Trophoblast cell (in vitro differentiated cells and primary cell): ENCODE measurements at regions not wholly inside any gene's neighbourhood (a gene's known extent, or its start where the extent isn't known, plus 50 kb on each side); places are given as distances from the start of the nearest gene placed in this dataset.

Experiments used
- DNase-seq, 2 donors: peaks; one replicate each; pipeline ENCODE4 v3.0.0-alpha.2; 2016
- H2AFZ ChIP-seq: 2 replicates; pipeline ENCODE4 v1.6.1; 2013; ENCODE audit warnings: low read length, moderate library complexity, mild to moderate bottlenecking; ENCODE audit not compliant: insufficient read depth, poor library complexity
- H2AK5ac ChIP-seq: 2 replicates; pipeline ENCODE4 v1.6.1; 2013; ENCODE audit warnings: mild to moderate bottlenecking, low read length
- H2BK120ac ChIP-seq: 2 replicates; pipeline ENCODE4 v1.6.1; 2013; ENCODE audit warnings: low read length, mild to moderate bottlenecking, moderate library complexity; ENCODE audit not compliant: insufficient read depth, poor library complexity
- H2BK12ac ChIP-seq: 2 replicates; pipeline ENCODE4 v1.6.1; 2013; ENCODE audit warnings: mild to moderate bottlenecking, low read length, moderate library complexity
- H2BK5ac ChIP-seq: 2 replicates; pipeline ENCODE4 v1.6.1; 2013; ENCODE audit warnings: low read length, low read depth, moderate library complexity, mild to moderate bottlenecking; ENCODE audit not compliant: poor library complexity
- H3K14ac ChIP-seq: 2 replicates; pipeline ENCODE4 v1.6.1; 2013; ENCODE audit warnings: mild to moderate bottlenecking, low read length
- H3K18ac ChIP-seq: 2 replicates; pipeline ENCODE4 v1.6.1; 2013; ENCODE audit warnings: mild to moderate bottlenecking, low read length
- H3K23ac ChIP-seq: 2 replicates; pipeline ENCODE4 v1.6.1; 2013; ENCODE audit warnings: low read length
- H3K27ac ChIP-seq: 2 replicates; pipeline ENCODE4 v1.5.1; 2013; ENCODE audit warnings: low read depth, mild to moderate bottlenecking, inconsistent platforms, low read length, moderate library complexity
- H3K27me3 ChIP-seq: 2 replicates; pipeline ENCODE4 v1.6.1; 2013; ENCODE audit warnings: inconsistent platforms, mild to moderate bottlenecking, low read length, moderate library complexity; ENCODE audit not compliant: insufficient read depth
- H3K36me3 ChIP-seq, 2 experiments: 1 replicate in 1 of 2; 2 replicates in 1 of 2; pipeline ENCODE4 v1.6.1; 2013; ENCODE audit warnings: low read length in 2 of 2, mild to moderate bottlenecking in 2 of 2, moderate library complexity in 1 of 2; ENCODE audit not compliant: insufficient read depth in 2 of 2, control insufficient read depth in 1 of 2
- H3K4ac ChIP-seq: 2 replicates; pipeline ENCODE4 v1.6.1; 2013; ENCODE audit warnings: low read depth, mild to moderate bottlenecking, low read length, moderate library complexity
- H3K4me1 ChIP-seq, 2 experiments: 1 replicate in 1 of 2; 2 replicates in 1 of 2; pipeline ENCODE4 v1.6.1; 2013; ENCODE audit warnings: low read length in 2 of 2, mild to moderate bottlenecking in 2 of 2, moderate library complexity in 1 of 2; ENCODE audit not compliant: insufficient read depth in 2 of 2, control insufficient read depth in 1 of 2
- H3K4me2 ChIP-seq: 2 replicates; pipeline ENCODE4 v1.6.1; 2013; ENCODE audit warnings: inconsistent platforms, mild to moderate bottlenecking, low read length, moderate library complexity
- H3K4me3 ChIP-seq: 2 replicates; pipeline ENCODE4 v1.5.1; 2013; ENCODE audit warnings: mild to moderate bottlenecking, low read depth, low read length, inconsistent platforms
- H3K79me1 ChIP-seq: one replicate; pipeline ENCODE4 v1.6.1; 2013; ENCODE audit warnings: low read length
- H3K79me2 ChIP-seq: 2 replicates; pipeline ENCODE4 v1.6.1; 2013; ENCODE audit warnings: low read length, mild to moderate bottlenecking; ENCODE audit not compliant: control insufficient read depth, insufficient read depth, poor library complexity
- H3K9ac ChIP-seq: 2 replicates; pipeline ENCODE4 v1.6.1; 2013; ENCODE audit warnings: mild to moderate bottlenecking, low read length
- H3K9me3 ChIP-seq: 2 replicates; pipeline ENCODE4 v1.6.1; 2013; ENCODE audit warnings: low read depth, mild to moderate bottlenecking, control low read depth, inconsistent platforms, low read length; ENCODE audit not compliant: insufficient read depth
- H4K12ac ChIP-seq: 2 replicates; pipeline ENCODE4 v1.6.1; 2013; ENCODE audit warnings: low read depth, mild to moderate bottlenecking, low read length, moderate library complexity
- H4K8ac ChIP-seq: 2 replicates; pipeline ENCODE4 v1.6.1; 2013; ENCODE audit warnings: low read depth, mild to moderate bottlenecking, low read length, moderate library complexity
- H4K91ac ChIP-seq: one replicate; pipeline ENCODE4 v1.6.1; 2013; ENCODE audit warnings: low read depth, mild to moderate bottlenecking, low read length, moderate library complexity
- WGBS: extraction: QIAGEN DNeasy Blood & Tissue Kit; methylation state at CpG from one replicate; pipeline ENCODE4 v1.1.7; 2013; ENCODE audit warnings: missing lambda C conversion rate; ENCODE audit not compliant: insufficient read length, insufficient coverage; ENCODE audit errors: extremely low coverage; 5-methylcytosine and 5-hydroxymethylcytosine counted together

DNA sequence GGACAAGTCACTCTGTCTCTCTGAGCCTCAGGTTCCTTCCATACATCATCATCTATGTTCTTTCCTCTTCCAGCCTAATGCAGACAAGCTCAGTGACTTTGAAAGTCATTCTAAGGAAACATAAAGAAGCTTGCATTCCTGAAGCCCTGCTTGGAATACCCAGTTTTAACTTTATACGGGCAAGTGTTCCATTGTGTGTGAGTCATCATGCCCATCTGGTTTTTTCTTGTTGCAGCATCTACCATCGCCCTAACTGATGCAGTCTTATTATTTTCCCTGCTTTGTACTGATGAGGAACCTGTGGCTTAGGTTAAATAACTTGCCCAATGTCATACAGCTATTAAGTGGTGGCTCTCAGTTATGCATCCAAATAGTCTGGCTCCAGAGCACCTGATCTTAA is 177.9 kb upstream of the RAI2 start:
- Histone ChIP-seq H2BK5ac (no peak overlapping the region), H2BK120ac (no peak overlapping the region), H3K36me3 (no peaks in the 10 kb centered on the region), H2BK12ac (no peak overlapping the region), H4K8ac (no peak overlapping the region), H4K12ac (no peak overlapping the region), H3K9ac (no peak overlapping the region), H3K4ac (no peak overlapping the region), H2AK5ac (no peak overlapping the region), H3K79me2 (no peaks in the 10 kb centered on the region), H4K91ac (no peak overlapping the region), H3K79me1 (no peaks in the 10 kb centered on the region), H3K18ac (no peak overlapping the region), H3K4me2 (no peak overlapping the region), H3K14ac (no peak overlapping the region), H2AFZ (no peak overlapping the region), H3K27me3 (no peaks in the 10 kb centered on the region), H3K4me3 (no peak overlapping the region), H3K9me3 (no peaks in the 10 kb centered on the region), H3K4me1 (no peaks in the 10 kb centered on the region), H3K23ac (no peak overlapping the region), H3K27ac (no peak overlapping the region)
- peak; percentile 30 to 74 for DNase-seq
- no CpG with 5 or more reads among the region's 2 CpGs for WGBS

DNA sequence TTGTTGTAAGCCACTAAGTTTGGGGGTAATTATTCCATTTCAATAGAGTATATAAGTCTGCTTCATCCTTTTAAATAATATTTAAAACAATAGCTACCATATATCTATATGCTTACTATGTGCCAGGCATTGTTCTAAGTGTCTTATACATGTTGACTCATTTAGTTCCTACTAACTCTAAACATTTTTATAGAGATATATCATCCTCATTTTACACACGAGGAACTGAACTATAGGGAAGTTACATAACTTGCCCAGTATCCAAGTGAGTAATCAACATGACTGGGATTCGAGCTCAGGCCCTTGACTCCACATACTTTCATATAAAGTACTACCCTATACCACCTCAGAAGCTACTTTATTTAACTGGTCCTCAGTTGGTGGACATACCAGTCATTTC is 175.3 kb upstream of the RAI2 start:
- Histone ChIP-seq H4K12ac (no peak overlapping the region), H2AK5ac (no peak overlapping the region), H4K91ac (no peak overlapping the region), H3K79me2 (no peaks in the 10 kb centered on the region), H3K4me3 (no peak overlapping the region), H3K18ac (no peak overlapping the region), H3K27me3 (no peaks in the 10 kb centered on the region), H3K9me3 (no peaks in the 10 kb centered on the region), H3K14ac (no peak overlapping the region), H3K23ac (no peak overlapping the region), H3K4me2 (no peak overlapping the region), H3K27ac (no peak overlapping the region), H3K79me1 (no peaks in the 10 kb centered on the region), H2BK120ac (no peak overlapping the region), H3K4ac (no peak overlapping the region), H2AFZ (no peak overlapping the region), H3K9ac (no peak overlapping the region), H3K4me1 (no peaks in the 10 kb centered on the region), H3K36me3 (no peaks in the 10 kb centered on the region), H2BK5ac (no peak overlapping the region), H2BK12ac (no peak overlapping the region), H4K8ac (no peak overlapping the region)
- no peak for DNase-seq
- WGBS: no CpG with 5 or more reads among the region's 2 CpGs

GRCh38 chrX:18034945-18035344 is 173.8 kb upstream of the RAI2 start:
- no peak overlapping the region for H2BK12ac ChIP-seq

GRCh38 chrX:18034504-18034903 is 173.4 kb upstream of the RAI2 start:
- H3K18ac ChIP-seq: no peak overlapping the region
- H3K4me1 ChIP-seq: no peaks in the 10 kb centered on the region
- WGBS: no CpG with 5 or more reads among the region's 3 CpGs
- no peak overlapping the region for H2AFZ ChIP-seq
- H4K12ac ChIP-seq: no peak overlapping the region
- H3K14ac ChIP-seq: no peak overlapping the region
- no peak overlapping the region for H4K91ac ChIP-seq
- H3K27me3 ChIP-seq: no peaks in the 10 kb centered on the region
- no peaks in the 10 kb centered on the region for H3K9me3 ChIP-seq
- no peaks in the 10 kb centered on the region for H3K36me3 ChIP-seq
- no peak overlapping the region for H3K4me3 ChIP-seq
- H3K9ac ChIP-seq: no peak overlapping the region
- H3K79me1 ChIP-seq: no peaks in the 10 kb centered on the region
- H3K4me2 ChIP-seq: no peak overlapping the region
- H3K23ac ChIP-seq: no peak overlapping the region
- H2AK5ac ChIP-seq: no peak overlapping the region
- no peak for DNase-seq
- H3K79me2 ChIP-seq: no peaks in the 10 kb centered on the region
- no peak overlapping the region for H3K27ac ChIP-seq
- H2BK5ac ChIP-seq: no peak overlapping the region
- H2BK12ac ChIP-seq: no peak overlapping the region
- H4K8ac ChIP-seq: no peak overlapping the region
- no peak overlapping the region for H2BK120ac ChIP-seq
- H3K4ac ChIP-seq: no peak overlapping the region

More at GRCh38 chrX:18034945-18035344, 173.8 kb upstream of the RAI2 start:
- Histone ChIP-seq H3K14ac (no peak overlapping the region), H2BK5ac (no peak overlapping the region), H3K9me3 (no peaks in the 10 kb centered on the region), H3K18ac (no peak overlapping the region), H3K4ac (no peak overlapping the region), H3K4me1 (no peaks in the 10 kb centered on the region), H4K8ac (no peak overlapping the region), H3K27me3 (no peaks in the 10 kb centered on the region), H3K4me3 (no peak overlapping the region), H2AK5ac (no peak overlapping the region), H4K91ac (no peak overlapping the region), H3K4me2 (no peak overlapping the region), H4K12ac (no peak overlapping the region), H2AFZ (no peak overlapping the region), H3K79me2 (no peaks in the 10 kb centered on the region), H3K27ac (no peak overlapping the region), H3K9ac (no peak overlapping the region), H3K23ac (no peak overlapping the region), H3K79me1 (no peaks in the 10 kb centered on the region), H3K36me3 (no peaks in the 10 kb centered on the region), H2BK120ac (no peak overlapping the region)
- no peak for DNase-seq
- no CpG with 5 or more reads among the region's 2 CpGs for WGBS
